GM04504 (cell line): ENCODE measurements at regions not wholly inside any gene's neighbourhood (a gene's known extent, or its start where the extent isn't known, plus 50 kb on each side); places are given as distances from the start of the nearest gene placed in this dataset.

ENCODE experiments used
- DNase-seq: peaks from one replicate; pipeline ENCODE4 v3.0.0-alpha.2; 2012; ENCODE audit warnings: low read depth

- DNase-seq: peak; percentile 93
Observed at GRCh38 chr13:47334173-47334572, 437.3 kb upstream of the HTR2A start.

- DNase-seq: no peak
Observed at GRCh38 chr13:47332149-47332548, 435.3 kb upstream of the HTR2A start.

GRCh38 chr13:47330031-47330430 lies 433.2 kb upstream of the HTR2A start:
- no peak for DNase-seq

- DNase-seq: no peak
Observed at GRCh38 chr13:47327861-47328260, 431.0 kb upstream of the HTR2A start.

- peak; percentile 32 for DNase-seq
Observed at GRCh38 chr13:47326061-47326460, 429.2 kb upstream of the HTR2A start.

GRCh38 chr13:47317356-47317755 lies 420.5 kb upstream of the HTR2A start:
- DNase-seq: no peak

- no peak for DNase-seq
Observed at GRCh38 chr13:47310401-47310800, 413.5 kb upstream of the HTR2A start.

GRCh38 chr13:47306991-47307390 lies 410.1 kb upstream of the HTR2A start:
- no peak for DNase-seq

GRCh38 chr13:47303626-47304025 lies 406.8 kb upstream of the HTR2A start:
- no peak for DNase-seq

GRCh38 chr13:47299304-47299703 lies 402.5 kb upstream of the HTR2A start:
- DNase-seq: no peak

GRCh38 chr13:47298506-47298905 lies 401.7 kb upstream of the HTR2A start:
- DNase-seq: no peak

GRCh38 chr13:47294691-47295090 lies 397.8 kb upstream of the HTR2A start:
- DNase-seq: no peak

- no peak for DNase-seq
Observed at GRCh38 chr13:47291107-47291656, 394.3 kb upstream of the HTR2A start.

- DNase-seq: no peak
Observed at GRCh38 chr13:47289567-47289966, 392.7 kb upstream of the HTR2A start.

GRCh38 chr13:47288546-47288945 lies 391.7 kb upstream of the HTR2A start:
- DNase-seq: no peak

GRCh38 chr13:47287291-47287751 lies 390.5 kb upstream of the HTR2A start:
- no peak for DNase-seq

- no peak for DNase-seq
Observed at GRCh38 chr13:47281991-47282390, 385.1 kb upstream of the HTR2A start.

GRCh38 chr13:47279920-47280319 lies 383.1 kb upstream of the HTR2A start:
- DNase-seq: no peak

- DNase-seq: no peak
Observed at GRCh38 chr13:47277774-47278173, 380.9 kb upstream of the HTR2A start.

- DNase-seq: no peak
Observed at GRCh38 chr13:47268270-47268669, 371.4 kb upstream of the HTR2A start.

- DNase-seq: no peak
Observed at GRCh38 chr13:47258384-47258783, 361.5 kb upstream of the HTR2A start.

GRCh38 chr13:47256618-47257017 lies 359.8 kb upstream of the HTR2A start:
- DNase-seq: peak; percentile 73

- DNase-seq: no peak
Observed at GRCh38 chr13:47252627-47253026, 355.8 kb upstream of the HTR2A start.

- no peak for DNase-seq
Observed at GRCh38 chr13:47251771-47252170, 354.9 kb upstream of the HTR2A start.

GRCh38 chr13:47250146-47250545 lies 353.3 kb upstream of the HTR2A start:
- DNase-seq: peak; percentile 60
